Gastroesophageal sphincter (tissue), 3 donors: ENCODE measurements at regions not wholly inside any gene's neighbourhood (a gene's known extent, or its start where the extent isn't known, plus 50 kb on each side); places are given as distances from the start of the nearest gene placed in this dataset.

Source experiments
- EP300 ChIP-seq: sonication (generic); formaldehyde crosslinking; IDR thresholded peaks from one replicate; pipeline ENCODE4 v1.6.1; 2017; ENCODE audit warnings: antibody characterized with exemption, mild to moderate bottlenecking
- TF ChIP-seq, protein P1 (sequence below), 4 experiments: fragments of 200-600 bp in 2 of 4; fragments of 450-650 bp in 2 of 4; sonication (generic) in 1 of 4; IDR thresholded peaks; one replicate each; pipeline ENCODE4 v1.5.1; 2017 to 2019; ENCODE audit warnings: antibody characterized with exemption in 4 of 4, mild to moderate bottlenecking in 2 of 4, moderate library complexity in 2 of 4

DNA sequence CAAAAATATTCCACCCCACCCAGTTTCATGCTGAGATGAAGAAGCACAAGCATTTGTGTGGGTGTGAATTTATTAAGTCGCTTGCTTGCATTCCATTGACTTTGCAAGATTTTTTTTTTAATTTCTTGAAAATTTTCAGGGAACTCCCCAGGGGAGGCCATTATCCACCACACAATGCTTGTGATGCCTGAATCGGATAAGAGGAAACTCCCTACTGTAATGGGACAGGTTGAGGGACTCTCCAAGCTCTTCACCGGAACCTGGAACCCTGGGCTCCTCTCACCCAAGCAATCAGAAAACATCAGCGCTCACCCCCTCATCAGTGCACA, 153.6 kb upstream of the ZMIZ1 start:
- TF ChIP-seq, protein P1, sequence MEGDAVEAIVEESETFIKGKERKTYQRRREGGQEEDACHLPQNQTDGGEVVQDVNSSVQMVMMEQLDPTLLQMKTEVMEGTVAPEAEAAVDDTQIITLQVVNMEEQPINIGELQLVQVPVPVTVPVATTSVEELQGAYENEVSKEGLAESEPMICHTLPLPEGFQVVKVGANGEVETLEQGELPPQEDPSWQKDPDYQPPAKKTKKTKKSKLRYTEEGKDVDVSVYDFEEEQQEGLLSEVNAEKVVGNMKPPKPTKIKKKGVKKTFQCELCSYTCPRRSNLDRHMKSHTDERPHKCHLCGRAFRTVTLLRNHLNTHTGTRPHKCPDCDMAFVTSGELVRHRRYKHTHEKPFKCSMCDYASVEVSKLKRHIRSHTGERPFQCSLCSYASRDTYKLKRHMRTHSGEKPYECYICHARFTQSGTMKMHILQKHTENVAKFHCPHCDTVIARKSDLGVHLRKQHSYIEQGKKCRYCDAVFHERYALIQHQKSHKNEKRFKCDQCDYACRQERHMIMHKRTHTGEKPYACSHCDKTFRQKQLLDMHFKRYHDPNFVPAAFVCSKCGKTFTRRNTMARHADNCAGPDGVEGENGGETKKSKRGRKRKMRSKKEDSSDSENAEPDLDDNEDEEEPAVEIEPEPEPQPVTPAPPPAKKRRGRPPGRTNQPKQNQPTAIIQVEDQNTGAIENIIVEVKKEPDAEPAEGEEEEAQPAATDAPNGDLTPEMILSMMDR (IDR thresholded peaks at IDR 0.05) = no peak
- TF ChIP-seq EP300 = no peak
